ENCODE measurements at regions not wholly inside any gene's neighbourhood (a gene's known extent, or its start where the extent isn't known, plus 50 kb on each side); places are given as distances from the start of the nearest gene placed in this dataset.

GRCh38 chr1:232382671-232383070 lies 247.3 kb downstream of the SIPA1L2 start:
- Histone ChIP-seq H3K27ac (replicated peaks in 1 of 4) (no peak overlapping the region), H3K36me3 (no peaks in the 10 kb centered on the region), H3K9me3 (no peaks in the 10 kb centered on the region), H3K4me3 (no peak overlapping the region), H3K4me1 (peaks cover 9 to 17% (median 14%) of the 10 kb centered on the region in 4 donors), H3K27me3 (no peaks in the 10 kb centered on the region)
- TF ChIP-seq, protein P1, sequence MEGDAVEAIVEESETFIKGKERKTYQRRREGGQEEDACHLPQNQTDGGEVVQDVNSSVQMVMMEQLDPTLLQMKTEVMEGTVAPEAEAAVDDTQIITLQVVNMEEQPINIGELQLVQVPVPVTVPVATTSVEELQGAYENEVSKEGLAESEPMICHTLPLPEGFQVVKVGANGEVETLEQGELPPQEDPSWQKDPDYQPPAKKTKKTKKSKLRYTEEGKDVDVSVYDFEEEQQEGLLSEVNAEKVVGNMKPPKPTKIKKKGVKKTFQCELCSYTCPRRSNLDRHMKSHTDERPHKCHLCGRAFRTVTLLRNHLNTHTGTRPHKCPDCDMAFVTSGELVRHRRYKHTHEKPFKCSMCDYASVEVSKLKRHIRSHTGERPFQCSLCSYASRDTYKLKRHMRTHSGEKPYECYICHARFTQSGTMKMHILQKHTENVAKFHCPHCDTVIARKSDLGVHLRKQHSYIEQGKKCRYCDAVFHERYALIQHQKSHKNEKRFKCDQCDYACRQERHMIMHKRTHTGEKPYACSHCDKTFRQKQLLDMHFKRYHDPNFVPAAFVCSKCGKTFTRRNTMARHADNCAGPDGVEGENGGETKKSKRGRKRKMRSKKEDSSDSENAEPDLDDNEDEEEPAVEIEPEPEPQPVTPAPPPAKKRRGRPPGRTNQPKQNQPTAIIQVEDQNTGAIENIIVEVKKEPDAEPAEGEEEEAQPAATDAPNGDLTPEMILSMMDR (IDR thresholded peaks at IDR 0.05), result no peak
- intact Hi-C loops (cut with DNase I), result no loop called here
- 89% methylated on average over 4 of the region's 4 CpGs for WGBS
- no peak for DNase-seq (ENCODE audit: extremely low spot score)

- H3K4me3 ChIP-seq, result no peak overlapping the region
- DNase-seq (ENCODE audit: extremely low spot score), result no peak
- no peaks in the 10 kb centered on the region for H3K36me3 ChIP-seq
- no peaks in the 10 kb centered on the region for H3K27me3 ChIP-seq
- no peaks in the 10 kb centered on the region for H3K9me3 ChIP-seq
- H3K4me1 ChIP-seq, result peaks cover 12 to 25% (median 16%) of the 10 kb centered on the region in 4 donors
- WGBS, result 86% methylated on average over 10 of the region's 10 CpGs
- intact Hi-C loops (cut with DNase I), result no loop called here
- TF ChIP-seq, protein P1 (IDR thresholded peaks at IDR 0.05), result no peak
- no peak for TF ChIP-seq POLR2AphosphoS5 (IDR thresholded peaks at IDR 0.05)
- no peak for TF ChIP-seq EP300 (IDR thresholded peaks at IDR 0.05)
- no peak for TF ChIP-seq POLR2A (IDR thresholded peaks at IDR 0.05; ENCODE audit: low read depth)
- no peak overlapping the region for H3K27ac ChIP-seq (replicated peaks in 1 of 4)
Observed at GRCh38 chr1:232381394-232382100, 248.4 kb downstream of the SIPA1L2 start.

- no peak overlapping the region for H3K4me3 ChIP-seq
- DNase-seq (ENCODE audit: extremely low spot score), result no peak
- H3K4me1 ChIP-seq, result peaks cover 12 to 25% (median 16%) of the 10 kb centered on the region in 4 donors
- intact Hi-C loops (cut with DNase I), result no loop called here
- no peaks in the 10 kb centered on the region for H3K36me3 ChIP-seq
- TF ChIP-seq, protein P1 (IDR thresholded peaks at IDR 0.05), result no peak
- TF ChIP-seq EP300 (IDR thresholded peaks at IDR 0.05) (no peak), POLR2A (IDR thresholded peaks at IDR 0.05; ENCODE audit: low read depth) (no peak), POLR2AphosphoS5 (IDR thresholded peaks at IDR 0.05) (no peak)
- H3K27ac ChIP-seq (replicated peaks in 1 of 4), result no peak overlapping the region
- H3K9me3 ChIP-seq, result no peaks in the 10 kb centered on the region
- WGBS, result 98% methylated on average over 3 of the region's 3 CpGs
- no peaks in the 10 kb centered on the region for H3K27me3 ChIP-seq
Observed at GRCh38 chr1:232380596-232380995, 249.3 kb downstream of the SIPA1L2 start.

DNA sequence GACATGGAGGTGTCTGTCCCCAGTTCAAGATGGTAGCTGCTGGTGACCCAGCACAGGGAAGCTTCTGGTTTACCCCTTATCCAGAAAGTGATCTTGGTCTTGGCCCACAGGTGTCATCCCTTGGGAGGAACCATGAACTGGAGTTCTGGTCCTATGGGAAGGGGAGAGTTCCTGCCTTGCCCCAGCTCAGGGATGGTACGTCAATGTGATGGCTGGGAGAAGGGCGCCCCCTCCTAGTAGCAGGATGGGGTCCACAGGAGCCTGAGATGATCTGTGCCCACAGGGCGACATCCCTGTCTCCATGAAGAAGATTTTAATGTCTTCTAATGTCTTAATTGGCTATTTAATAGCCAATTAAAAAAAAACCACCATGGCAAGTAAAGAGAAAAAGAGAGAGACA lies 249.8 kb downstream of the SIPA1L2 start:
- H3K36me3 ChIP-seq, result no peaks in the 10 kb centered on the region
- no peak for TF ChIP-seq POLR2A (IDR thresholded peaks at IDR 0.05; ENCODE audit: low read depth)
- TF ChIP-seq, protein P1 (IDR thresholded peaks at IDR 0.05), result no peak
- no peak for TF ChIP-seq POLR2AphosphoS5 (IDR thresholded peaks at IDR 0.05)
- TF ChIP-seq EP300 (IDR thresholded peaks at IDR 0.05), result no peak
- DNase-seq (ENCODE audit: extremely low spot score), result no peak
- 92% methylated on average over 3 of the region's 3 CpGs for WGBS
- no peaks in the 10 kb centered on the region for H3K9me3 ChIP-seq
- H3K4me1 ChIP-seq, result peaks cover 12 to 25% (median 16%) of the 10 kb centered on the region in 4 donors
- H3K27ac ChIP-seq (replicated peaks in 1 of 4), result no peak overlapping the region
- no peaks in the 10 kb centered on the region for H3K27me3 ChIP-seq
- H3K4me3 ChIP-seq, result no peak overlapping the region
- intact Hi-C loops (cut with DNase I), result no loop called here

- 76% methylated on average over 7 of the region's 7 CpGs for WGBS
- DNase-seq (ENCODE audit: extremely low spot score), result no peak
- intact Hi-C loops (cut with DNase I), result no loop called here
- peaks cover 12 to 25% (median 16%) of the 10 kb centered on the region in 4 donors for H3K4me1 ChIP-seq
- no peak overlapping the region for H3K4me3 ChIP-seq
- H3K27me3 ChIP-seq, result no peaks in the 10 kb centered on the region
- no peaks in the 10 kb centered on the region for H3K9me3 ChIP-seq
- no peaks in the 10 kb centered on the region for H3K36me3 ChIP-seq
- peak overlapping the region in 1 of 4 donors; percentile 17 for H3K27ac ChIP-seq (replicated peaks in 1 of 4)
- TF ChIP-seq EP300 (IDR thresholded peaks at IDR 0.05) (no peak), POLR2A (IDR thresholded peaks at IDR 0.05; ENCODE audit: low read depth) (no peak), POLR2AphosphoS5 (IDR thresholded peaks at IDR 0.05) (no peak)
- TF ChIP-seq, protein P1 (IDR thresholded peaks at IDR 0.05), result no peak
Observed at GRCh38 chr1:232379063-232379434, 250.9 kb downstream of the SIPA1L2 start.

All from esophagus muscularis mucosa (tissue), 4 donors.